HG03342 (cell line): ENCODE measurements at regions not wholly inside any gene's neighbourhood (a gene's known extent, or its start where the extent isn't known, plus 50 kb on each side); places are given as distances from the start of the nearest gene placed in this dataset.

Experiments used
- ATAC-seq: cut with Tn5 transposase; IDR thresholded peaks from one replicate; pipeline ENCODE4 v1.9.1; 2021; ENCODE audit warnings: mild to moderate bottlenecking, moderate library complexity; ENCODE audit not compliant: unreplicated experiment

GRCh38 chr10:105990529-105990928, 1174.0 kb downstream of the SORCS1 start:
- ATAC-seq: no peak

- no peak for ATAC-seq
These were observed 1174.5 kb downstream of the SORCS1 start for GRCh38 chr10:105989995-105990394.

- ATAC-seq: no peak
These were observed 1175.7 kb downstream of the SORCS1 start for GRCh38 chr10:105988848-105989247.

GRCh38 chr10:105986912-105987635, 1177.4 kb downstream of the SORCS1 start:
- ATAC-seq: no peak

GRCh38 chr10:105986486-105986885, 1178.0 kb downstream of the SORCS1 start:
- ATAC-seq: no peak

- no peak for ATAC-seq
These were observed 1181.8 kb downstream of the SORCS1 start for GRCh38 chr10:105982735-105983134.

- ATAC-seq: no peak
These were observed 1182.8 kb downstream of the SORCS1 start for GRCh38 chr10:105981679-105982078.

- ATAC-seq: no peak
These were observed 1189.6 kb downstream of the SORCS1 start for GRCh38 chr10:105974803-105975456.

GRCh38 chr10:105973902-105974301, 1190.6 kb downstream of the SORCS1 start:
- no peak for ATAC-seq

GRCh38 chr10:105973360-105973759, 1191.1 kb downstream of the SORCS1 start:
- ATAC-seq: no peak

- ATAC-seq: no peak
These were observed 1193.0 kb downstream of the SORCS1 start for GRCh38 chr10:105971460-105971859.

- no peak for ATAC-seq
These were observed 1194.6 kb downstream of the SORCS1 start for GRCh38 chr10:105969884-105970377.

GRCh38 chr10:105968666-105969065, 1195.8 kb downstream of the SORCS1 start:
- no peak for ATAC-seq

- ATAC-seq: no peak
These were observed 1197.2 kb downstream of the SORCS1 start for GRCh38 chr10:105967256-105967655.

GRCh38 chr10:105965141-105965540, 1199.4 kb downstream of the SORCS1 start:
- no peak for ATAC-seq

- no peak for ATAC-seq
These were observed 1200.5 kb downstream of the SORCS1 start for GRCh38 chr10:105964009-105964408.

- no peak for ATAC-seq
These were observed 1201.1 kb downstream of the SORCS1 start for GRCh38 chr10:105963334-105963884.

GRCh38 chr10:105956550-105956949, 1208.0 kb downstream of the SORCS1 start:
- no peak for ATAC-seq

GRCh38 chr10:105953861-105954260, 1210.6 kb downstream of the SORCS1 start:
- no peak for ATAC-seq

GRCh38 chr10:105953056-105953455, 1211.5 kb downstream of the SORCS1 start:
- ATAC-seq: no peak

- peak; percentile 96 for ATAC-seq
These were observed 1212.4 kb downstream of the SORCS1 start for GRCh38 chr10:105952153-105952552.

GRCh38 chr10:105950410-105950809, 1214.1 kb downstream of the SORCS1 start:
- peak; percentile 59 for ATAC-seq
